A549 (cell line): ENCODE measurements at regions not wholly inside any gene's neighbourhood (a gene's known extent, or its start where the extent isn't known, plus 50 kb on each side); places are given as distances from the start of the nearest gene placed in this dataset.

ENCODE experiments used
- EP300 ChIP-seq, 2 experiments: fragments of >200 bp; sonication (Bioruptor Twin); formaldehyde crosslinking; IDR thresholded peaks; 2 replicates in 1 of 2; 3 replicates in 1 of 2; pipeline ENCODE4 v1.6.1; 2016 to 2017
- JUNB ChIP-seq: fragments of >200 bp; sonication (Bioruptor Twin); formaldehyde crosslinking; IDR thresholded peaks from 2 replicates; pipeline ENCODE4 v1.6.1; 2016
- KDM1A ChIP-seq: fragments of 200-600 bp; sonication (generic); IDR thresholded peaks from 2 replicates; pipeline ENCODE4 v1.6.1; 2016; ENCODE audit warnings: low read depth, mild to moderate bottlenecking
- POLR2A ChIP-seq: IDR thresholded peaks from 2 replicates; pipeline ENCODE4 v1.6.1; 2012; ENCODE audit warnings: mild to moderate bottlenecking, low read length
- TF ChIP-seq, protein P1 (sequence below): fragments of >200 bp; sonication (Bioruptor Twin); formaldehyde crosslinking; IDR thresholded peaks from 3 replicates; pipeline ENCODE4 v1.5.1; 2016
- TF ChIP-seq, protein P2 (sequence below): fragments of 200-600 bp; sonication (generic); IDR thresholded peaks from 2 replicates; pipeline ENCODE4 v1.6.1; 2016; ENCODE audit warnings: antibody characterized with exemption, mild to moderate bottlenecking, moderate library complexity

DNA sequence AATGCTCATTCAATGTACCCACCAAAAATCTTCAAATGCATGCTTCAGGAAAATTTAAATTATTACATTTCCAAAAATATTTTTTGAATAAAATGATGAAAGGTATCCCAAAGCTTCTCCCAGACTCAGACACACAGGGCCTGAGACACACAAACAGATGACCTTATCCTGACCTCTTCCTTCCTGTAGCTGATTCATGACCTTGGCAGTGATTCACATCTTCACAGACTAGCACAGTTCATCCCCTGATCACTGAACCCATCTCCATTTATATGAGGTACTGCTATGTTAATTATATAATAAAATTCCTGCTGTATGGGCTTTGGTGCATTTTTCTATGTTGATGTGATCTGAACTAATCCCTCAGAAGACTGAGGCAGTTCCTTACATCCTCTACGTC is 265.0 kb upstream of the GLI3 start:
- TF ChIP-seq JUNB (no peak), KDM1A (no peak), POLR2A (no peak), EP300 (IDR thresholded peaks at IDR 0.05) (no peak)
- TF ChIP-seq, protein P1, sequence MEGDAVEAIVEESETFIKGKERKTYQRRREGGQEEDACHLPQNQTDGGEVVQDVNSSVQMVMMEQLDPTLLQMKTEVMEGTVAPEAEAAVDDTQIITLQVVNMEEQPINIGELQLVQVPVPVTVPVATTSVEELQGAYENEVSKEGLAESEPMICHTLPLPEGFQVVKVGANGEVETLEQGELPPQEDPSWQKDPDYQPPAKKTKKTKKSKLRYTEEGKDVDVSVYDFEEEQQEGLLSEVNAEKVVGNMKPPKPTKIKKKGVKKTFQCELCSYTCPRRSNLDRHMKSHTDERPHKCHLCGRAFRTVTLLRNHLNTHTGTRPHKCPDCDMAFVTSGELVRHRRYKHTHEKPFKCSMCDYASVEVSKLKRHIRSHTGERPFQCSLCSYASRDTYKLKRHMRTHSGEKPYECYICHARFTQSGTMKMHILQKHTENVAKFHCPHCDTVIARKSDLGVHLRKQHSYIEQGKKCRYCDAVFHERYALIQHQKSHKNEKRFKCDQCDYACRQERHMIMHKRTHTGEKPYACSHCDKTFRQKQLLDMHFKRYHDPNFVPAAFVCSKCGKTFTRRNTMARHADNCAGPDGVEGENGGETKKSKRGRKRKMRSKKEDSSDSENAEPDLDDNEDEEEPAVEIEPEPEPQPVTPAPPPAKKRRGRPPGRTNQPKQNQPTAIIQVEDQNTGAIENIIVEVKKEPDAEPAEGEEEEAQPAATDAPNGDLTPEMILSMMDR: no peak
- TF ChIP-seq, protein P2, sequence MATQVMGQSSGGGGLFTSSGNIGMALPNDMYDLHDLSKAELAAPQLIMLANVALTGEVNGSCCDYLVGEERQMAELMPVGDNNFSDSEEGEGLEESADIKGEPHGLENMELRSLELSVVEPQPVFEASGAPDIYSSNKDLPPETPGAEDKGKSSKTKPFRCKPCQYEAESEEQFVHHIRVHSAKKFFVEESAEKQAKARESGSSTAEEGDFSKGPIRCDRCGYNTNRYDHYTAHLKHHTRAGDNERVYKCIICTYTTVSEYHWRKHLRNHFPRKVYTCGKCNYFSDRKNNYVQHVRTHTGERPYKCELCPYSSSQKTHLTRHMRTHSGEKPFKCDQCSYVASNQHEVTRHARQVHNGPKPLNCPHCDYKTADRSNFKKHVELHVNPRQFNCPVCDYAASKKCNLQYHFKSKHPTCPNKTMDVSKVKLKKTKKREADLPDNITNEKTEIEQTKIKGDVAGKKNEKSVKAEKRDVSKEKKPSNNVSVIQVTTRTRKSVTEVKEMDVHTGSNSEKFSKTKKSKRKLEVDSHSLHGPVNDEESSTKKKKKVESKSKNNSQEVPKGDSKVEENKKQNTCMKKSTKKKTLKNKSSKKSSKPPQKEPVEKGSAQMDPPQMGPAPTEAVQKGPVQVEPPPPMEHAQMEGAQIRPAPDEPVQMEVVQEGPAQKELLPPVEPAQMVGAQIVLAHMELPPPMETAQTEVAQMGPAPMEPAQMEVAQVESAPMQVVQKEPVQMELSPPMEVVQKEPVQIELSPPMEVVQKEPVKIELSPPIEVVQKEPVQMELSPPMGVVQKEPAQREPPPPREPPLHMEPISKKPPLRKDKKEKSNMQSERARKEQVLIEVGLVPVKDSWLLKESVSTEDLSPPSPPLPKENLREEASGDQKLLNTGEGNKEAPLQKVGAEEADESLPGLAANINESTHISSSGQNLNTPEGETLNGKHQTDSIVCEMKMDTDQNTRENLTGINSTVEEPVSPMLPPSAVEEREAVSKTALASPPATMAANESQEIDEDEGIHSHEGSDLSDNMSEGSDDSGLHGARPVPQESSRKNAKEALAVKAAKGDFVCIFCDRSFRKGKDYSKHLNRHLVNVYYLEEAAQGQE: no peak
